ENCODE measurements at regions not wholly inside any gene's neighbourhood (a gene's known extent, or its start where the extent isn't known, plus 50 kb on each side); places are given as distances from the start of the nearest gene placed in this dataset.

GRCh38 chr14:85799668-85800067 is 269.7 kb downstream of the FLRT2 start:
- DNase-seq (ENCODE audit: low spot score, unreplicated experiment): no peak

GRCh38 chr14:85798856-85799255 is 268.9 kb downstream of the FLRT2 start:
- no peaks in the 10 kb centered on the region for H3K36me3 Mint-ChIP-seq (ENCODE audit: insufficient read depth)
- no peak for DNase-seq (ENCODE audit: low spot score, unreplicated experiment)
- no peak overlapping the region for H3K27ac Mint-ChIP-seq
- H3K4me1 Mint-ChIP-seq (ENCODE audit: low read depth): no peaks in the 10 kb centered on the region
- no peak overlapping the region for H3K4me3 Mint-ChIP-seq (ENCODE audit: low read depth)
- no peaks in the 10 kb centered on the region for H3K27me3 Mint-ChIP-seq
- no peak for TF ChIP-seq CTCF (IDR thresholded peaks at IDR 0.05; ENCODE audit: unreplicated experiment)
- peaks cover 2% of the 10 kb centered on the region for H3K9me3 Mint-ChIP-seq (ENCODE audit: low read depth)

More at GRCh38 chr14:85799668-85800067, 269.7 kb downstream of the FLRT2 start:
- H3K4me1 Mint-ChIP-seq (ENCODE audit: low read depth): no peaks in the 10 kb centered on the region
- H3K9me3 Mint-ChIP-seq (ENCODE audit: low read depth): peaks cover 10% of the 10 kb centered on the region
- no peak overlapping the region for H3K27ac Mint-ChIP-seq
- no peak for TF ChIP-seq CTCF (IDR thresholded peaks at IDR 0.05; ENCODE audit: unreplicated experiment)
- H3K36me3 Mint-ChIP-seq (ENCODE audit: insufficient read depth): no peaks in the 10 kb centered on the region
- no peak overlapping the region for H3K4me3 Mint-ChIP-seq (ENCODE audit: low read depth)
- H3K27me3 Mint-ChIP-seq: no peaks in the 10 kb centered on the region

GRCh38 chr14:85793533-85793932 is 263.6 kb downstream of the FLRT2 start:
- no peaks in the 10 kb centered on the region for H3K27me3 Mint-ChIP-seq
- H3K4me3 Mint-ChIP-seq (ENCODE audit: low read depth): no peak overlapping the region
- no peaks in the 10 kb centered on the region for H3K36me3 Mint-ChIP-seq (ENCODE audit: insufficient read depth)
- peaks cover 6% of the 10 kb centered on the region for H3K9me3 Mint-ChIP-seq (ENCODE audit: low read depth)
- TF ChIP-seq CTCF (IDR thresholded peaks at IDR 0.05; ENCODE audit: unreplicated experiment): no peak
- DNase-seq (ENCODE audit: low spot score, unreplicated experiment): no peak
- peaks cover 5% of the 10 kb centered on the region for H3K4me1 Mint-ChIP-seq (ENCODE audit: low read depth)
- H3K27ac Mint-ChIP-seq: no peak overlapping the region

GRCh38 chr14:85789506-85789905 is 259.6 kb downstream of the FLRT2 start:
- Mint-ChIP-seq H3K4me3 (ENCODE audit: low read depth) (no peak overlapping the region), H3K4me1 (ENCODE audit: low read depth) (peaks cover 9% of the 10 kb centered on the region), H3K9me3 (ENCODE audit: low read depth) (peaks cover 6% of the 10 kb centered on the region), H3K27ac (no peak overlapping the region), H3K27me3 (no peaks in the 10 kb centered on the region), H3K36me3 (ENCODE audit: insufficient read depth) (no peaks in the 10 kb centered on the region)
- DNase-seq (ENCODE audit: low spot score, unreplicated experiment): no peak
- TF ChIP-seq CTCF (IDR thresholded peaks at IDR 0.05; ENCODE audit: unreplicated experiment): no peak

GRCh38 chr14:85788470-85789233 is 258.7 kb downstream of the FLRT2 start:
- H3K9me3 Mint-ChIP-seq (ENCODE audit: low read depth): peaks cover 6% of the 10 kb centered on the region
- H3K27ac Mint-ChIP-seq: no peak overlapping the region
- TF ChIP-seq CTCF (IDR thresholded peaks at IDR 0.05; ENCODE audit: unreplicated experiment): no peak
- DNase-seq (ENCODE audit: low spot score, unreplicated experiment): no peak
- peaks cover 12% of the 10 kb centered on the region for H3K4me1 Mint-ChIP-seq (ENCODE audit: low read depth)
- no peaks in the 10 kb centered on the region for H3K27me3 Mint-ChIP-seq
- no peak overlapping the region for H3K4me3 Mint-ChIP-seq (ENCODE audit: low read depth)
- no peaks in the 10 kb centered on the region for H3K36me3 Mint-ChIP-seq (ENCODE audit: insufficient read depth)
